ENCODE measurements at regions not wholly inside any gene's neighbourhood (a gene's known extent, or its start where the extent isn't known, plus 50 kb on each side); places are given as distances from the start of the nearest gene placed in this dataset.

DNA sequence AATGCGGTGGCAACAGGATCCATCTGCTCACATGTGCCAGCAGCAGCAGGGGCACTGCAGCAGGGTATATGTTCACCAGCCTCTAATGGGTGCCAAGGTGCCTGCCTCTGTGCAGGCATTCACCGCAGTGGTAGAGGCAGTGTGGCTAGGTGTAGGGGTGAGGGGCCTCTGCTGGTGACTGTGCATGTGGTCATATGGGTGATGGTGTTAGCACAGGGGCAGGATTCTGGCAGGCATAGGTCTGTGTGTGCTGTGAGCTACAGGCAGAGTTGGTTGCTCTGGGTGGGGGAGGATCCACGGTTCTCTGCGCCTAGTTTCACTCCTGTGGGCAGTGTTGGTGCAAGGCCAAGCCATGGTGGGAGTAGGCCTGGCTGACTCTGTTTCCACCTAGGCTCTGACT, 566.5 kb upstream of the GNPDA2 start:
- no peak for TF ChIP-seq POLR2A (IDR thresholded peaks at IDR 0.05)
- TF ChIP-seq, protein P1, sequence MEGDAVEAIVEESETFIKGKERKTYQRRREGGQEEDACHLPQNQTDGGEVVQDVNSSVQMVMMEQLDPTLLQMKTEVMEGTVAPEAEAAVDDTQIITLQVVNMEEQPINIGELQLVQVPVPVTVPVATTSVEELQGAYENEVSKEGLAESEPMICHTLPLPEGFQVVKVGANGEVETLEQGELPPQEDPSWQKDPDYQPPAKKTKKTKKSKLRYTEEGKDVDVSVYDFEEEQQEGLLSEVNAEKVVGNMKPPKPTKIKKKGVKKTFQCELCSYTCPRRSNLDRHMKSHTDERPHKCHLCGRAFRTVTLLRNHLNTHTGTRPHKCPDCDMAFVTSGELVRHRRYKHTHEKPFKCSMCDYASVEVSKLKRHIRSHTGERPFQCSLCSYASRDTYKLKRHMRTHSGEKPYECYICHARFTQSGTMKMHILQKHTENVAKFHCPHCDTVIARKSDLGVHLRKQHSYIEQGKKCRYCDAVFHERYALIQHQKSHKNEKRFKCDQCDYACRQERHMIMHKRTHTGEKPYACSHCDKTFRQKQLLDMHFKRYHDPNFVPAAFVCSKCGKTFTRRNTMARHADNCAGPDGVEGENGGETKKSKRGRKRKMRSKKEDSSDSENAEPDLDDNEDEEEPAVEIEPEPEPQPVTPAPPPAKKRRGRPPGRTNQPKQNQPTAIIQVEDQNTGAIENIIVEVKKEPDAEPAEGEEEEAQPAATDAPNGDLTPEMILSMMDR (IDR thresholded peaks at IDR 0.05), result no peak

Data from Peyer's patch (tissue), 4 donors.